GM21717 (cell line): ENCODE measurements at regions not wholly inside any gene's neighbourhood (a gene's known extent, or its start where the extent isn't known, plus 50 kb on each side); places are given as distances from the start of the nearest gene placed in this dataset.
"Not testable (repeated sequence)": the region's sequence is repeated elsewhere in the genome, so short reads cannot be mapped to it uniquely, and the experiment has no call there.

ENCODE experiments used
- ATAC-seq: cut with Tn5 transposase; IDR thresholded peaks from one replicate; pipeline ENCODE4 v1.9.1; 2021; ENCODE audit warnings: mild to moderate bottlenecking, moderate library complexity; ENCODE audit not compliant: unreplicated experiment

DNA sequence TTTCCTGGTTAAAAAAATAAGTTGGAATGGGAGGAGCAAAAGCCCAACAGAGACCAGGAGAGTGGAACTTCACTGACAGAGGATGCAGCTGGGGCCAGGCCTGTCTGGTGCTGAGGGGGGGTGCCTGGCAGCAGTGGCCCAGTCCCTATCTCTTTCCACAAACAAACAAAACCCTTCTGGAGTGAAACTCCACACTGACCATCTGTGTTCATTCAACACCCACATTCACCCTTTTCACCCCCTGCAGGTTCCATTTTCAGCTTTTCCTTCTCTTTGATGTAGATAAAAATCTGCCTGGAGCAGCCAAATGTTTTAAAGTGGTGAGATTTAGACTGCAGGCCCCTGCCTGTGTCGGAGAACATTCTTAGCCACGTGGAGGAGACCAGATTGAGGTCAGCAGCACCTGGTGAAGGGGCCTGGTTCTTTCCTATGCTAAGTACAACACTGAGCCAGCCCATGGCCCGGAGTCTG is 161.4 kb upstream of the CDH11 start:
- no peak for ATAC-seq

DNA sequence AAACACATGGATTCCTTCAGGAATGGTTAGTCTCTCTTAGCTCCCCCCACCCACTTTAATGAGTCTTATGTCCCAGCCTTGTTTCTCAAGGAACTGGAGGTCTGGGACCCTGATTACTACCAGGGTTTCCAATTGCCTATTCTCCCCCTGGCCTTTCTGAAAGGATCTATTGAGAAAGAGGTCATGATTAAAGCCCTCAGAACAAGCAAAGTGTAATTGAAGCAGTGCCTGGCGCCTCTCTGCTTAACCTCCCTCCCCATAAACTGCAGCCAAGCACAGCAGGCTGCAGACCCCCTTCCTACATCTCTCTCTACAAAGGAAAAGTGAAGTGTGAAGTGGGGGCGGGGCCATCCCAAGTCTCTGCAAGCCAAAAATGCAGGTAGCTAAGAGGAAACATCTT is 159.7 kb upstream of the CDH11 start:
- no peak for ATAC-seq

DNA sequence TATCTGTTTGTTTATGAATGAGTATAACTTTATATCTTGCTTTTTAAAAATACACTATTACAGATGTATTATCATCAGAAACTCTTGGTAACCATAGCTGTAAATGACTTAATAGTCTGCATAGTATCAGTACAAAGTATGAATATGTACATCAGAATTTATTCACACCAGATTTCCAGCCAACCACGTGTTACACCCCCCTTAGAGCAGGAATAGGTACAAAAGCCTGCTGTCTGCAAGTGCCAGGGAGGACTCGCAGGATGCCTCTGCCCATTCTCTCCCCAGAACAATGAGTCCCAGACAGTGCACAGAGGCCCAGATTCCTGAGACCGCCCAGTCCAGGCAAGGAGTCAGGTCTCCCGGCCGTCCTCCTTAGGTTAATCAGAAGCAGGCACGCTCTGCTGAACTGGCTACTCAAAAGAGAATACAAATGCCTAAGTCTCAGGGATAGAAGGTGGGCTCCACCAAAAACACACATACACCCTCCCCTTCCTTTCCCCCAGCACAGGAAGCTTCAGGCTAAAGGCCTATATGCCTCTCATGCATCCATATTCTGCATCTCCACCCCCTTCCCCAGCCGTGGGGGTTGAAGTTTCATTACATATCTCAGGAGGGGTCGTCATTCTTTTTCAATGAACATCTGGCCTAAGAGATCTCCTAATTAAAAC is 159.1 kb upstream of the CDH11 start:
- no peak for ATAC-seq

DNA sequence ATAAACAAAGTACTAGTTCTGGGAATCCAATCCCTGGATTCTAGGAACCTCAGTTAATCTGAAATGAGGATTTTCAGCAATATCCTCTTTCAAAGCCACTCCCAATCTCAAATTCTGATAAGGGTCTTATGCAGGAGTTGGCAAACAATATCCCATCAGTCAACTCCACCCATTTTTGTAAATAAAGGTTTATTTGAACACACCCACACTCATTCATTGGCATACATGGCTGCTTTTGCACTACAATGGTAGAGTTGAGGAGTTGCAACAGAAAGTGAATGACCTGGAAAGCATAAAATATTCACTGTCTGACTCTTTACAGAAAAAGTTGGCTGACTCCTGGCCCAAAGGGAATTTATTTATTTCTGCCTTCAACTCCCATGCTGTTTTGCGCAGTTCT is 157.7 kb upstream of the CDH11 start:
- ATAC-seq = no peak

DNA sequence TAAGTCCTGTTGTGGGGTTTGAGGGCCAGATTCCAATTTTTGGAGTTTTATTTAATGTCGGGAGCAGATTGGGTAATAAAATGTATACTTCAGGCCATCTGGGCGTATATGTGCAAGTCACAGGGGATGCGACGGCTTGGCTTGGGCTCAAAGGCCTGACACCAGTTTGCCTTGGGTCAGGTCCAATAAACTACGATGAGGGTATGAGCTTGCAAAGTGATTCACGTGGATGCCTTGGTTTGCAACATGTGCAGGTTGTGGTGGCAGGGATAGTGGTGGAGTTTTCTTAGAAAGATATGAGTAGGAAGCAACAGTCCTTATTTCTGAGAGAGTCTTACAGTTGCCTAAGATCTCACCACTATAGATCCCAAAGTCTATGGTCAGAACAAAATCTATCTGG is 157.0 kb upstream of the CDH11 start:
- no peak for ATAC-seq

DNA sequence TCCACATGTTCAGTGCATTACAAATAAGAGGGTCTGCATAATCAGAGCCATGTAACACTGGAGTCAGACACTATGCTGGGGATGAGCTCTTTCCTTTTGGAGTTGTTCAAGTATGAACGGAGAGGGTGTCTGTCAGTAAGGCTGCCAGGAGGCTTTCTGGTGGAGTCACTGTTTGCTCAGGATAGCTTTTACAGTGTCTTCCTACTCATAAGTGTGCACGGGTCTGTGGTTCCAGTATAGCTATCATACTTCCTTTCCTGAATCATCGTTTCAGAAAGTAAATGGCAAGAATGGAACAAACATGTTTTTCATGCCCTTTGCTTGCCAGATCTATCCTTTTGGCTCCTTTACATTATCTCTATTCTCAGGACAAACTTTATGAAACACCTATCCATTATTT is 152.7 kb upstream of the CDH11 start:
- no peak for ATAC-seq

DNA sequence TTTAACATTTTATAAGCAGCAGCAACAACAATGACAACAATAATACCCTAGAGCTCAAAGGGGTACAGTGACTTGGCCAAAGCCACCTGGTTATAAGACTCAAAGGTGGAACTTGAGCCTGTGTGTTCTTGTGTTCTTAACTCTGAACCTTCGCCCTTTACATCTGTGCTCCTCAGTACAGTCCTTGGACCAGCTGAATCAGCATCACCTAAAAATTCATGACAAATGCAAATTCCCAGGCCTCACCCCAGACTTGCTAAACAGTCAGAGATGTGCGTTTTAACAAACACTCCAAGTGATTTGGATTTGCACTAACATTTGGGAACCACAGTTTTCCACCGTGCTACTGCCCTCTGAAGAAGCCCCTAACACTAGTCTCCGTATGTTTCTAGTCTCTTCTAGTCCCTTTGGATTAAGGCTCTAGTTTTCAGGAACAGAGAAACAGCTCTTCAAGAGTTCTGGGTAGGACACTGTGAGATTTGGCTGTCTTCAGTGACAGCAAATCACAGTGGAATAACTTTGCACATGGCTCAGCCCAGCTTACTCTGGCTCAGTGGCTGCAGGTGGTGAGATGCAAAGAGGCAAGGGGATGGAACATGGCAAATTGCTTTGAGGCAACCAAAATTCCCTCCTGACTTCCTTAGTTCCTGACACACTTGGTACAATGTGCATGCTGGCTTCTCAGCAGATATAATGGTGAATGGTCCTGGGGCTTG is 151.0 kb upstream of the CDH11 start:
- ATAC-seq = no peak

DNA sequence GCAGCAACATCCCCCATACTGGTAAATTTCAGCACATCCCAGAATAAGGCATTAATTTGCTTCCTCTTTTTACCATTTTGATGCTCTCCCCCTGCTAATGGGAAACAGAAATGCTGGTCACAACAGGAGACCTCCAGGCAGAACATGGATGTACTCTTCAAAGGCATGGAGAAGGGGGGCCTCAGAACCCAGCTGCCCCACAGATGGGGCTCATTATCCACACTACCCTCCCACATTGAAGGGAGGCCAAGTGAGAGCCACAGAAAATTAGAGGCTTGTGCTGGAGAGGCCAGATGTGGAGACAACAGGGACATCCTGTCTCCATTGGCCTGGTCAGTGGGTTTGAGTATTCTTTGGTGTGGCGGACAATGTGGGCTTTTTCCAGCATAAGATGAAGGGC is 150.1 kb upstream of the CDH11 start:
- ATAC-seq = no peak

DNA sequence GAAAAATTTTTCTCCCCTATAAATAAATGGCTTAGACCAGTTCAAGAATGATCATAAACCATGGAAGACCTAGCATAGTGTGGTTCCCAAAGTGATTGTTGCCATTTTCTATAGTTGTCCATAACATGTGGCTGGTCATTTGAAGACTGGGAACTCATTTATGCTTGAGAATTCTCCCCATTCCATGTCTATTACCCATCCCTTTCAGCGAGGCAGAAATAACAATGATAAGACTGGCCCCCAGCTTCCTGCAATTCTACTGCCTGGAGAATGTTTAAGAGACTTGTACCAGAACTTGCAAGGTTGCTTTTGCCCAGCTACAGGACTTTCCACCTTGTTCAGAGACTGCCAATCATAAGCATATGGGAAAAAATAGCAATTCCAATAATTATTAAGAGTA is 146.5 kb upstream of the CDH11 start:
- ATAC-seq = no peak

DNA sequence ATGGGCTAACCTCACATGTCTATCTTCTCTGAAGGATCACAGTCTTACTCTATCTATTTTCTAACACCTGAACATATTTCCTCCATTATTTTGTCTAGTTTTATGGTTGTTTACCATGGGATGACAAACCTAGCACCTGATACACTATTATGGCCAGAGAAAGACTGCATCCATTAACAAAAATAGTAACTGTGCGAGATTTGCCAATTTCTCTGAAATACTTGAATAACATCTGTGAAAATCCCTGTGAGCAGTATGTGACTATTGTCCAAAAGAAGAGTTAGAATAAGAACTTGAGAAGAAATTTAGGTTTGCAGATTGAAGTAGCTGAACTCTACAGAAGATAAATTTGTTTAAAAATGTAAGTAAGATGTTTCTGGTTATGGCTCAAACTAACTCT is 142.0 kb upstream of the CDH11 start:
- ATAC-seq = no peak

DNA sequence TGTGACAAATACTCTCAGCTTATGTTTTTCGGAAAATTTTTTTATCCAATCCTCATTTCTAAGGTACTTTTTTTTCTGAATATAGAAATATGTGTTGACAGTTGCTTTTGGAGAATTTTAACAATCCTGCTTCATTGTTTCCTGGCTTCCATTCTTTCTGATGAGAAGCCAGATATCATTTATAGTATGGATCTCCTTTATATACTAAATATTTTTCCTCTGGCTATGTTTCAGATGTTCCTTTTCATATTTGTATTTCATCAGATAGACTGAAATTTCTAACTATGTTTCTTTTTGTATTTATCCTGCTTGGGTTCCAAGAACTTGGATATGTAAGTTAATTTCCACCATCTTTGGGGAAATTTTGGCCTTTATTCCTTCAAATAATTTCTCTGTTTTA is 138.9 kb upstream of the CDH11 start:
- no peak for ATAC-seq

DNA sequence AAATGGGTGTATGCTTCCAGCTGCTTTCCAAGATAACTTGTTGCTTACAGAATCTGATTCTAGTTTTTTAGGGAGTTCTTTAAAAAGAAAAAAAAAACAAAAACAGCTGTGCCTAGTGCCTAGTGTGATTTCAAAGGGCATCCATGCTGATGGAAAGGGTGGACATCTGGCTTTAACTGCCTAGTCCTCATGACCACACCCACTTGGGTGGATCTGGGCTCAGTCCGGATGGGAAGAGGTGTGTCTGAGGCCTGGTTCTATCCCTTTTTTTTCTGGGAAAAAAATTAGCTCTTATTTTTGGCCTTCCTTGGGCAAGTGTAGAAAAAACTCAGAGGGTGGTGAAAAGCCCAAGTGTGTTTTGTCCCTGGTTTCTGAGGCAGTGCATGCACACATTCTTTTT is 132.3 kb upstream of the CDH11 start:
- ATAC-seq = no peak

DNA sequence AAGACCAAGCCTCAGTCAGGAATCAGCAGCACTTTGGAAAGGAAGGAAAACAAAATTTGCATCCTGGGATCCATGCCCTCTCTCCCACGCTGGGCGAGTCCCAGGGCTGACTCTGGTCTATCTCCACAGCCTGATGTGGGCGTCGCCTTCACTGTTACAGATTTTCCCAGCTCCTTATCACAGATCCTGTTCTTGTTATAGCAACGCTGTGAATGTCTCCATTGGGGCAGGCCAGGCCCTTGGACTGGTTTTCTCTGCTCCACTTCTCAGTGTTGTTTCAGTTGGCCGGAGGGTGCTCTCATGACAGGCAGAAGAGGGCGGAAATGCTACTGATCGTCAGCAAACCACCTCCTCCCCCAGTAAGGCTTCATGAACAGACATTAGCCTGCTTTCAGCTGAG is 127.9 kb upstream of the CDH11 start:
- ATAC-seq = no peak

DNA sequence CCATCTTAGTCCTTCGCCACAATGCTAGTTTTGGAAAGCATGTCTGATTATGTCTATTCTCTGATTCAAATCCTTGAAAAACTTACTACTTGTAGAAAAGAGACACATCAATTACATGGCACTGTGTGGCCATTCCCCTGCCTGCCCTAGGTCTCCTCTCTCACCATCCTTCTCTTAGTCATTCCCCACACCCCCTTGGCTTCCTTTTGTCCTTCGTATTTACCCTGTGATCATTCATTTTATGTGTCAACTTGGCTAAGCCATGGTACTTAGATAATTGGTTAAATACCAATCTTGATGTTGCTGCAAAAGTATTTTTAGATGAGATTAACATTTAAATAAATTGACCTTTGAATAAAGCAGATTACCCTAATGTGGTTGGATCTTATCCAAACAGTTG is 122.9 kb upstream of the CDH11 start:
- ATAC-seq = no peak

DNA sequence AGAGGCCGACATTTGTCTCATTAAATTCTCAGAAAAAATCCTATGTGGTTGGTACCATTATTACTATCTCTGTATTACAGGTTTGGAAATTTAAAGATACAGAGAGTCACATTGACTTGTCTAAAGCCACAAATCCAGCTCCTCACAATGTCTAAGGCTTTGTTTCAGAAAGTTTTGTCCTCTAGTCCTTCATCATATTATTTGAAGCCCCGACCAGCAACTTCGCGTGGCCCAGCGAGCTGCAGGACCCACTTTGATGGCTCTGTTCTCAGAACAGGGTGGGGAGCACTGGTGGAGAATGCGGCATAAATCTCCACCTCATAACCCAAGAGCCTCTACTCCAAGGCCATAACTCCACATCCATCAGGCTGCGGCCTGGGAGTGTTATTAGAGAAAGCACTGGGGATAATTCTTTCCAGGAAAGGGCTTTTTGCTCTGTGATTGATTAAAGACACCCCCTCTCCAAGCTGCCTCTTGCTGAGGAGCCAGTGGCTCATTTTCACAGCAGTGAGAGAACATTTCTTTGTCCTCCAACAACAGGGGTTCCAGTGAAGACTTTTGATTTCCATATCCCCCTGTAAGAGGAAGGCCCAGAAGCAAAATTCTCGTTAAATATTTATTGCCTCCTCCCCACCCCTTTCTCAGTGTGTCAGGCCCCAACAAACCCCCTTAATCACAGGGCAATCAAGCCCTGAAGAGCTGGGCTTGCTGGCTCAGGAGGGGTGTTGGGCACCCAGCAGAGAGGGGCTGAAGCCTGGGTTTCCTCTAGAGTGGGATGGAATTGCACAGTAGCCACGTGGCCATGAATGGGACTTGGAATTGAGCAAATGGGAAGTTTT is 113.7 kb upstream of the CDH11 start:
- no peak for ATAC-seq

DNA sequence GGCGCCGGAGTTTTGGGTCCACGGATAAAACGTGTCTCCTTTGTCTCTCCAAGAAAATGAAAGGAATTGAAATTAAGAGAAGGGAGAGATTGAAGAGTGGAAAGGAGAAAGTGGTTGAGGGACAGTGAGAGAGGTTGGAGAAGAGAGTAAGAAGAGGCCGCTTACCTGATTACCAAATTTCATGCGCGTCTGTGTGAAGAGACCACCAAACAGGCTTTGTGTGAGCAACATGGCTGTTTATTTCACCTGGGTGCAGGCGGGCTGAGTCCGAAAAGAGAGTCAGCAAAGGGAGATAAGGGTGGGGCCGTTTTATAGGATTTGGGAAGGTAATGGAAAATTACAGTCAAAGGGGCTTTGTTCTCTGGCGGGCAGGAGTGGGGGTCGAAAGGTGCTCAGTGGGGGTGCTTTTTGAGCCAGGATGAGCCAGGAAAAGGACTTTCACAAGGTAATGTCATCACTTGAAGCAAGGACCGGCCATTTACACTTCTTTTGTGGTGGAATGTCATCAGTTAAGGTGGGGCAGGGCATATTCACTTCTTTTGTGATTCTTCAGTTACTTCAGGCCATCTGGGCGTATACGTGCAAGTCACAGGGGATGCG is 113.0 kb upstream of the CDH11 start:
- ATAC-seq = not testable (repeated sequence)

DNA sequence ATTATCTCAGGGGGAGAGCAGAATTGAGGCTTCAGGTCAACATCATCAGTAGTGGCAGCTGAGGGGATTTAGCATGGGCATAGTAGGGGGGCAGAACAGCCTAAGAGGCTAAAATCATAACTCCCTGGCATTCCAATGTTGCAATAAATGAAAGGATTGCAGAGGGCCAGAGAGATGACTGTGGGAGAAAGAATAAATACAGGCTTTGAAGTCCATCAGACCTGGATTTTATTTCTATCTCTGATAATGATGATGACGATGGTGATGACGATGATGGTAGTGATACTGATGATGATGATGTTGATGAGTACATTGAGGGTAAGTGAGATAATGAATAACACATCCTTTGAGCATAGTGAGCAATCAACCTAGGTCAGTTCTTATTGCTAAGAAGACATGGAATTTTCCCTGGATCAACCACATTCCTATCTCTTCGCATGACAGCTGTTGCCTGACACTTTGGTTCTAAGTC is 107.4 kb upstream of the CDH11 start:
- ATAC-seq = no peak

DNA sequence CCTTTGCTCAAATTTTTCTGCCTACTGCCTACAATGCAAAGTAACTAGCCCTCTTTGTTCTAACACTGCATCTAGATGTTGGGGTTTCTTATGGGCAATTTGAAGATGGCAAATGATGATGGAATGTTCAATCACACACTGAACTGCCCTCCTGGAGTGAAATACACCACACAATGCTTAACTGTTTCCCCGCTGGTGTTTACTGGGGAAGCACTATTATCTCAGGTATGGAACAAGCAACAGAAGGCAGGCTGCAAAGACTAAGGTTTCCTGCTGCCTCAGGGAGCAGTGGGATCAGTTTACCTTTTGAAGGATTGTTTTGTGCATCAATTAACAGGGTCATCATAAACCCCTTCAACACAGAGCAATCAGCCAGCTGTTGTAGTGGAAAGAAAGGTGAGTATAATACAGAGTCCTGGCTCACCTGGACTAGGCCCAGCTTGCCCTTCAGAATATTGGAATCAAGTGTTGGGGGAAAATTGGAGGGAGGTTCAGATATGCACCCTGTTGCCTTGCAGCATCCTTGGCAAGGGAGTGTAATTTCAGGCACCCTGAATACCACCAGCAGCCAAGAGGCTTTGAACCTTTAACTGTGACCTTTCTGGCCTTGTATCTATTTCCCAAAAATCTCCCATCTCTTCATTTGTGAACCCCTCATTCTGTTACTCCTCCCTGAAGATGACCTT is 105.4 kb upstream of the CDH11 start:
- ATAC-seq = no peak

DNA sequence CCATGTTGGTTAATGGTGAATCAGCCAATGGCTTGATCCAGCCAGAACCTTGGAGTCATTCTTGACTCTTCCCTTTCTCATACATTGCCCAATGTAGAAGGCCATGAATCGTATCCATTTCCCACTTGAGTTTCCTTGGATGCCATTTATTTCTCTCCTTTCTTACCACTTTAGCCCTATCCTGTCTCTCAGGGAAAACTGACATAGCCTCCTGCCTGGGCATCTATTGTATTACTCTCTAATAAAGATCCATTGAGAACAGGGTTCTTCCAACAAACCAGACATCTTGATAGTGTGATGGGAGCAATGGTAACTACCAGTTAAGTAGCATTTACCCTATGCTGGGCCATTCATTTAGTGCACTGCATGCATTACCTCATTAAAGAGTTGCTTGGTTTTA is 104.2 kb upstream of the CDH11 start:
- ATAC-seq = no peak

DNA sequence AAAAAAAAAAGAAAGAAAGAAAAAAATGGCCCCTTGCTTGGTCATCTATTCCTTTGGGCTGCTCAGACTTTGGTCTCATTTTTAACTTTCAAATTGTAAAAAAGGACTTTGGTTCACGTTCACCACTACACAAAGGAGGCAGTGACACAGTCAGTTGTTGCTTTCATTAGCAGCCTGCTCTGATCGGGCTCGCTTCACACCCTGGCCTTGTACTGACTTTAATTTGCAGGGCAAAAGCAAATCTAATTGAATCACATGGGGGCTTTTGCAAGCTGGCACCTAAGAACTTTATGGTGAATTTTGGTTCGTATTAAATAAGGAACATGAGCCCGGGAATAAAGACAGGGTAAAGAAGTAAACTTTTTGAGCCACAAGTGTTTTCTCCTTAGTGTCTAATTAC is 103.6 kb upstream of the CDH11 start:
- no peak for ATAC-seq

DNA sequence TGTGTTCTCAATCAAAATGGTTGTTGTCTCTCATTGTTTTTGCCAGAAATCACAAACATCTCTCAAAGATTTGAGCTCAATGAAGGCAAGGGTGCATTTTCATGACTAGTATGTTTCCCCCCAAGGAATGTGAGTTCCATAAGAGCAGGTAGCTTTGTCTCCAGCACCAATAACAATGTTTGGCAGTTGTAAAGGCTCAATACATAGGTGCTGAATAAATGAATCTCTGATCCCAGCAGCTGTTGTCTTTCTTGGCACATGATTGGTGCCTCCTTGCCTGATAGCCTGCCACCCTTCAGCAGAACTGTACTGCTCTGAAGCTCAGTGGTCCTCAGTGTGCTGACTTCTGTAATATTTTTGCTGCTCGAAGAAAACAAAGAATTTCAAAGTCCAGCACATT is 103.1 kb upstream of the CDH11 start:
- no peak for ATAC-seq
